PC-9 (cell line): ENCODE measurements at regions not wholly inside any gene's neighbourhood (a gene's known extent, or its start where the extent isn't known, plus 50 kb on each side); places are given as distances from the start of the nearest gene placed in this dataset.

Experiments
- BruUV-seq: library from RNA; stranded (reverse); fragments of 400-500 nt; replicated peaks from 2 replicates; lab custom pipeline; 2021; lab: Mats Ljungman, UMichigan
- CTCF ChIA-PET: fragments of 300-600 bp; sonication (Branson Sonifier 250); formaldehyde crosslinking; loops from one replicate; lab custom pipeline; 2022; ENCODE audit warnings: antibody characterized with exemption; lab: Charles Lee
- POLR2A ChIA-PET: fragments of 300-600 bp; sonication (Branson Sonifier 250); formaldehyde crosslinking; loops from one replicate; lab custom pipeline; 2022; ENCODE audit warnings: antibody characterized with exemption; ENCODE audit not compliant: unreplicated experiment; lab: Charles Lee
- DNase-seq, 2 experiments: peaks; one replicate each; pipeline versions ENCODE4 v3.0.0 to v3.0.0-alpha.2; 2015 to 2022; ENCODE audit warnings: mixed read lengths in 1 of 2
- H2AFZ ChIP-seq: fragments of 200-600 bp; sonication (generic); 2 replicates; pipeline ENCODE4 v1.8.1; 2017; ENCODE audit warnings: antibody characterized with exemption
- H3F3A ChIP-seq: fragments of 200-600 bp; sonication (generic); 2 replicates; pipeline ENCODE4 v1.8.1; 2017; ENCODE audit warnings: antibody characterized with exemption, mild to moderate bottlenecking, low read depth; ENCODE audit not compliant: insufficient read depth
- H3K27ac ChIP-seq: fragments of 200-600 bp; sonication (generic); 2 replicates; pipeline ENCODE4 v1.6.1; 2016; ENCODE audit warnings: mixed run types
- H3K27me3 ChIP-seq: fragments of 200-600 bp; sonication (generic); 2 replicates; pipeline ENCODE4 v1.6.1; 2016; ENCODE audit warnings: low read depth, mixed run types; ENCODE audit not compliant: insufficient read depth
- H3K36me3 ChIP-seq: fragments of 200-600 bp; sonication (generic); 2 replicates; pipeline ENCODE4 v1.6.1; 2016; ENCODE audit warnings: low read depth, mixed run types
- H3K4me1 ChIP-seq: fragments of 200-600 bp; sonication (generic); replicated peaks from 2 replicates; pipeline ENCODE4 v1.6.1; 2016; ENCODE audit warnings: mixed run types; ENCODE audit not compliant: insufficient read depth
- H3K4me2 ChIP-seq: fragments of 200-600 bp; sonication (generic); 2 replicates; pipeline ENCODE4 v1.6.1; 2017; ENCODE audit warnings: mixed run types
- H3K4me3 ChIP-seq: fragments of 200-600 bp; sonication (generic); 2 replicates; pipeline ENCODE4 v1.6.1; 2016; ENCODE audit warnings: mixed run types
- H3K79me2 ChIP-seq: fragments of 200-600 bp; sonication (generic); 2 replicates; pipeline ENCODE4 v1.6.1; 2017; ENCODE audit warnings: low read depth, mixed run types
- H3K9me2 ChIP-seq: fragments of 200-600 bp; sonication (generic); 2 replicates; pipeline ENCODE4 v1.8.1; 2017; ENCODE audit warnings: mild to moderate bottlenecking; ENCODE audit not compliant: insufficient read depth
- H3K9me3 ChIP-seq: fragments of 200-600 bp; sonication (generic); 2 replicates; pipeline ENCODE4 v1.8.1; 2016; ENCODE audit warnings: low read depth; ENCODE audit not compliant: insufficient read depth
- H4K20me1 ChIP-seq: fragments of 200-600 bp; sonication (generic); 2 replicates; pipeline ENCODE4 v1.8.1; 2017; ENCODE audit not compliant: insufficient read depth
- EZH2 ChIP-seq: fragments of 200-600 bp; sonication (generic); IDR thresholded peaks from 2 replicates; pipeline ENCODE4 v1.8.0; 2017; ENCODE audit warnings: antibody characterized with exemption, low read depth
- intact Hi-C: fragments of 100-400 bp; cut with micrococcal nuclease; formaldehyde crosslinking; loops from one replicate; pipeline ENCODE4 v1.10.0; 2022; ENCODE audit not compliant: unreplicated experiment
- TF ChIP-seq, protein P1 (sequence below): fragments of 200-600 bp; sonication (generic); conservative IDR thresholded peaks from 2 replicates; pipeline ENCODE4 v1.6.1; 2017; ENCODE audit warnings: mixed run types, antibody characterized with exemption, mild to moderate bottlenecking, moderate library complexity

DNA sequence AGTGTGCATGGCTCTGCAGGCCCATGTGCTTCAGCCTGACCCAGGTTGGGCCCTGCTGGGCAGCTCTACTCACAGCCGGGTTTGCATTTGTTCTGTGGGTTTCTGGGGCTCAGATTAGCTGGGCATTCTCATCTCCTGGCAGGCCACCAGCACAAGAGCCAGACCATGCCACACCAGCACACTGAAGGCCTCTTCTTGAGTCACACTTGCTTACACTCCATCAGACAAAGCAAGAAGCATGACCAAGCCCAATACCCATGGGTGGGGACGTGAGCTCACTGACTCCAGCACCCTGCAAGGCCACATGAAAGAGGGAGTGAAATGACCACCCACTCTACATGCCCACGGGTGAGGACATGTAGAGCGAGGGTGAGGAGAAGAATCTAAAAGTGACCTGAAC, 257.8 kb upstream of the PPP2R2D start:
- no TSS peak for BruUV-seq
- no peak overlapping the region for H3K4me2 ChIP-seq
- H3K27ac ChIP-seq = no peak overlapping the region
- H2AFZ ChIP-seq = no peak overlapping the region
- no peaks in the 10 kb centered on the region for H4K20me1 ChIP-seq
- peaks cover 47% of the 10 kb centered on the region for H3K27me3 ChIP-seq
- H3K9me2 ChIP-seq = no peaks in the 10 kb centered on the region
- ChIA-PET POLR2A (no interaction called here), CTCF (no interaction called here)
- H3K4me3 ChIP-seq = no peak overlapping the region
- no peak for DNase-seq
- no peaks in the 10 kb centered on the region for H3K79me2 ChIP-seq
- intact Hi-C loops = no loop called here
- TF ChIP-seq, protein P1, sequence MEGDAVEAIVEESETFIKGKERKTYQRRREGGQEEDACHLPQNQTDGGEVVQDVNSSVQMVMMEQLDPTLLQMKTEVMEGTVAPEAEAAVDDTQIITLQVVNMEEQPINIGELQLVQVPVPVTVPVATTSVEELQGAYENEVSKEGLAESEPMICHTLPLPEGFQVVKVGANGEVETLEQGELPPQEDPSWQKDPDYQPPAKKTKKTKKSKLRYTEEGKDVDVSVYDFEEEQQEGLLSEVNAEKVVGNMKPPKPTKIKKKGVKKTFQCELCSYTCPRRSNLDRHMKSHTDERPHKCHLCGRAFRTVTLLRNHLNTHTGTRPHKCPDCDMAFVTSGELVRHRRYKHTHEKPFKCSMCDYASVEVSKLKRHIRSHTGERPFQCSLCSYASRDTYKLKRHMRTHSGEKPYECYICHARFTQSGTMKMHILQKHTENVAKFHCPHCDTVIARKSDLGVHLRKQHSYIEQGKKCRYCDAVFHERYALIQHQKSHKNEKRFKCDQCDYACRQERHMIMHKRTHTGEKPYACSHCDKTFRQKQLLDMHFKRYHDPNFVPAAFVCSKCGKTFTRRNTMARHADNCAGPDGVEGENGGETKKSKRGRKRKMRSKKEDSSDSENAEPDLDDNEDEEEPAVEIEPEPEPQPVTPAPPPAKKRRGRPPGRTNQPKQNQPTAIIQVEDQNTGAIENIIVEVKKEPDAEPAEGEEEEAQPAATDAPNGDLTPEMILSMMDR = no peak
- TF ChIP-seq EZH2 = no peak
- no peaks in the 10 kb centered on the region for H3K4me1 ChIP-seq
- no peaks in the 10 kb centered on the region for H3K9me3 ChIP-seq
- H3F3A ChIP-seq = no peaks in the 10 kb centered on the region
- no peaks in the 10 kb centered on the region for H3K36me3 ChIP-seq

DNA sequence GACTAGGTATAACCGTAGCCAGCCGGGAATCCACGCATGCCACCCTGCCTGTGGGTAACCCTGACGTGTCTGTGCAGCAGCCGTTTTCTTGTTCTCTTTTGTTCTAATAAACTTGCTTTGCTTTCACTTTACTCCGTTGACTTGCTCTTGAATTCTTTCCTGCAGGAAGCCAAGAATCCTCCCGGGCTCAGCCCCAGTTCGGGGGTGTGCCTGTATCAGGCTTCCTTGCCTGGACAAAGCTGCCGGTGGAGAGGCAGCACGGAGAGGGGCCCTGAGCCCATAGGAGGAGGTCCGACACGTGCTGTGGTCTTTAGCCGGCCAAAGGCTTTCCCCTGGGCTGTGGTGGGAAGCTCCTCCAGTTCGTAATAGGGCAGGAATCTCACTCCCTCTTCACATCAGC, 256.5 kb upstream of the PPP2R2D start:
- Histone ChIP-seq H3K9me2 (no peaks in the 10 kb centered on the region), H3K27ac (no peak overlapping the region), H3K4me1 (no peaks in the 10 kb centered on the region), H4K20me1 (no peaks in the 10 kb centered on the region), H3K79me2 (no peaks in the 10 kb centered on the region), H3K27me3 (peaks cover 51% of the 10 kb centered on the region), H3K36me3 (no peaks in the 10 kb centered on the region), H3F3A (no peaks in the 10 kb centered on the region), H2AFZ (no peak overlapping the region), H3K4me2 (0 out of 2 replicates have a peak overlapping the region, but pooled peaks have one; percentile 23), H3K9me3 (no peaks in the 10 kb centered on the region), H3K4me3 (no peak overlapping the region)
- BruUV-seq = no TSS peak
- intact Hi-C loops = no loop called here
- no peak for TF ChIP-seq EZH2
- TF ChIP-seq, protein P1 = no peak
- DNase-seq = no peak
- ChIA-PET POLR2A (no interaction called here), CTCF (no interaction called here)

DNA sequence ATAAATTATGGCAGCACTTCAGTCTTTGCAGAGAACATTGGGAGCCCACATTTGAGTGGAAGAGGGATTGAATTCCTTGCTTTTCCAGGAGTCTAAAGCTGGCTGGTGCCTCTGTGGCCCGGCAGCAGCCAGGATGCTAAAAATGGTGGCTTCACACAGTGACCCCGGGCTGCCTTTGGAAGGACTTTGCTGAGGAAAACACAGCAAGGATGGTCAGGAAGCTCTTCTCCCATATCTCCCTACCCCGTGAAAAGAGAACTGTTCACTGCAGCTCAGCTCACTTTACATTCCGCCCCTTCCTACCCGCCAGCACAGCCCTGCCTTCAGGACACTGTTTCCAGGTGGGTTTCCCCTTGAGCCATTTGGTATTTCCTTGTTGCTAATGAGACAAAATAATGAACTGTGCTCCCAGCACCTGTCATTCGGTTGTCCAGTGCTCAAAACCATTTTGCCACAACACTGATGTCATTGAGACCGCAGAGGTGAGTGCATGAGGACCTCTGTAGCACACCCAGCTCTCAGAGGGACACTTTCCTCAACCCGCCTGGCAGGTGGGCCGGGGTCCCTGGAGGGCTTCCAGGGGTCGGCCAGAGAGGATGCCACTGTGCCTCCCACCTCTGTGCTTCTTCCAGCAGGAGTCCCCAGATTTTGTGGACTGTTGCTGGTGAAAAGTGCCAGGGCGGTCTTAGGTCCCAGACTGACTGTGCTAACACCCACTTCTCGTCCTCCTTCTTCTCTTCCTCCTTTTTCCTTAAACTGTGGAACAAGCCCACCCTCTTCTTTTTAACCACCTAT, 255.7 kb upstream of the PPP2R2D start:
- no peaks in the 10 kb centered on the region for H4K20me1 ChIP-seq
- H3F3A ChIP-seq = no peaks in the 10 kb centered on the region
- peaks cover 49% of the 10 kb centered on the region for H3K27me3 ChIP-seq
- H3K9me3 ChIP-seq = no peaks in the 10 kb centered on the region
- intact Hi-C loops = no loop called here
- TF ChIP-seq, protein P1 = no peak
- TF ChIP-seq EZH2 = no peak
- H3K4me3 ChIP-seq = no peak overlapping the region
- H3K79me2 ChIP-seq = no peaks in the 10 kb centered on the region
- POLR2A ChIA-PET = no interaction called here
- H3K4me1 ChIP-seq = no peaks in the 10 kb centered on the region
- no peaks in the 10 kb centered on the region for H3K9me2 ChIP-seq
- H3K4me2 ChIP-seq = no peak overlapping the region
- no peak overlapping the region for H3K27ac ChIP-seq
- H3K36me3 ChIP-seq = no peaks in the 10 kb centered on the region
- DNase-seq = no peak
- CTCF ChIA-PET = no interaction called here
- H2AFZ ChIP-seq = no peak overlapping the region
- BruUV-seq = no TSS peak
